ENCODE measurements at regions not wholly inside any gene's neighbourhood (a gene's known extent, or its start where the extent isn't known, plus 50 kb on each side); places are given as distances from the start of the nearest gene placed in this dataset.

DNA sequence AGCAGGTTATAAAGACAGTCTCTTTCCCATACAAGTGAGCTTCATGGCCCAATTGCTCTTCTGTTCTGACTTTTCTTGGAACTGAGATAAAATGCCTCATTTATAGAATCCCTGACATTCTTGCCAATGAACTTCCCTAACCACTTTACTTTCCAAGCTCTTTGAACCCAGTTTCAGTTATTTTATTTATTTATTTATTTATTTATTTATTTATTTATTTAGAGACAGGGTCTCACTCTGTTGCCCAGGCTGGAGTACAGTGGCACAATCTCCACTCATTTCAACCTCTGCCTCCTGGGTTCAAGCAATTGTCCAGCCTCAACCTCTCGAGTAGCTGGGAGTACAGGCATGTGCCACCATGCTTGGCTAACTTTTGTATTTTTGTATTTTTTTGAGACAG lies 138.5 kb upstream of the ZNF184 start:
- Histone ChIP-seq H3K27me3 (ENCODE audit: insufficient read depth, low read length) (no peaks in the 10 kb centered on the region), H3K23me2 (ENCODE audit: insufficient read length, low read depth, low read length, poor library complexity, severe bottlenecking) (no peaks in the 10 kb centered on the region), H2AK5ac (ENCODE audit: insufficient read length, low read length) (no peak overlapping the region), H3K4me1 (ENCODE audit: insufficient read depth, low read length) (peaks cover 4% of the 10 kb centered on the region; the same call in 1 of the 2 replicates), H4K91ac (ENCODE audit: insufficient read length, low read depth, low read length) (no peak overlapping the region), H4K8ac (replicated peaks; ENCODE audit: insufficient read length, low read depth, low read length) (no peak overlapping the region), H2BK5ac (ENCODE audit: insufficient read length, low read length) (no peak overlapping the region), H3K79me1 (ENCODE audit: insufficient read depth, low read depth, low read length, poor library complexity, severe bottlenecking) (no peaks in the 10 kb centered on the region), H3K14ac (ENCODE audit: insufficient read depth, low read length) (no peak overlapping the region), H2BK120ac (ENCODE audit: low read depth, low read length, poor library complexity, severe bottlenecking) (no peak overlapping the region), H2BK12ac (ENCODE audit: insufficient read length, low read depth, low read length) (no peak overlapping the region), H3K4me2 (ENCODE audit: insufficient read depth, insufficient read length, low read length) (no peak overlapping the region), H3K23ac (ENCODE audit: insufficient read length, low read depth, low read length) (no peak overlapping the region), H3T11ph (ENCODE audit: low read length) (no peak overlapping the region), H4K5ac (ENCODE audit: insufficient read length, low read depth, low read length) (no peak overlapping the region), H3K4ac (ENCODE audit: low read depth, low read length) (no peak overlapping the region), H3K9ac (ENCODE audit: extremely low read depth, insufficient read length, low read length) (no peak overlapping the region), H2BK20ac (ENCODE audit: low read depth, low read length, poor library complexity, severe bottlenecking) (no peak overlapping the region), H3K56ac (ENCODE audit: insufficient read length, low read depth, low read length) (no peak overlapping the region), H3K9me3 (ENCODE audit: control insufficient read depth, low read depth, low read length) (no peaks in the 10 kb centered on the region), H3K79me2 (ENCODE audit: insufficient read depth, low read length) (no peaks in the 10 kb centered on the region), H2AFZ (ENCODE audit: low read length) (no peak overlapping the region), H4K20me1 (ENCODE audit: control insufficient read depth, insufficient read depth, insufficient read length) (no peaks in the 10 kb centered on the region), H2BK15ac (ENCODE audit: low read depth, low read length) (no peak overlapping the region), H3K18ac (ENCODE audit: insufficient read length, low read depth, low read length) (no peak overlapping the region), H3K27ac (ENCODE audit: insufficient read length, low read depth, low read length) (no peak overlapping the region)
- Mint-ChIP-seq H3K36me3 (ENCODE audit: insufficient read depth in 1 of 3, low read depth in 3 of 3) (no peaks in the 10 kb centered on the region), H3K4me1 (peaks cover 9 to 10% of the 10 kb centered on the region in 2 experiments), H3K27me3 (ENCODE audit: low read depth) (peaks cover 9% of the 10 kb centered on the region), H3K9me3 (no peaks in the 10 kb centered on the region), H3K4me3 (no peak overlapping the region), H3K27ac (no peak overlapping the region)
- no peak for DNase-seq
- no peak for TF ChIP-seq CTCF (conservative IDR thresholded peaks at IDR 0.05)
- WGBS (ENCODE audit: extremely low coverage, insufficient read length, low lambda C conversion rate) = no CpG with 5 or more reads among the region's 1 CpG
